CD14-positive monocyte (primary cell): ENCODE measurements at regions not wholly inside any gene's neighbourhood (a gene's known extent, or its start where the extent isn't known, plus 50 kb on each side); places are given as distances from the start of the nearest gene placed in this dataset.

Experiments used
- DNase-seq, 3 donors: peaks; one replicate each; pipeline ENCODE4 v3.0.0-alpha.2; 2011 to 2022
- H2AFZ ChIP-seq: 2 replicates; pipeline ENCODE4 v1.6.0; 2012; ENCODE audit warnings: mild to moderate bottlenecking, low read depth, low read length, inconsistent platforms; ENCODE audit not compliant: insufficient read depth, poor library complexity, severe bottlenecking
- H3K27ac ChIP-seq, 2 donors: 1 replicate in 1 of 2; 2 replicates in 1 of 2; pipeline ENCODE4 v1.5.1; 2012 to 2013; ENCODE audit warnings: low read length in 2 of 2, control low read depth in 1 of 2, inconsistent platforms in 1 of 2, low read depth in 1 of 2, mild to moderate bottlenecking in 1 of 2
- H3K27me3 ChIP-seq, 2 donors: one replicate each; pipeline versions ENCODE4 v1.6.0 to v1.6.1; 2011 to 2013; ENCODE audit warnings: low read length in 2 of 2; ENCODE audit not compliant: control insufficient read depth in 2 of 2, insufficient read depth in 2 of 2
- H3K36me3 ChIP-seq, 2 donors: replicated peaks in 1 of 2; 1 replicate in 1 of 2; 2 replicates in 1 of 2; pipeline versions ENCODE4 v1.5.1 to v1.6.1; 2012 to 2013; ENCODE audit warnings: low read length in 2 of 2, control low read depth in 1 of 2, inconsistent platforms in 1 of 2, mild to moderate bottlenecking in 1 of 2; ENCODE audit not compliant: insufficient read depth in 2 of 2, control insufficient read depth in 1 of 2
- H3K4me1 ChIP-seq, 2 donors: 1 replicate in 1 of 2; 2 replicates in 1 of 2; pipeline versions ENCODE4 v1.5.1 to v1.6.1; 2012 to 2013; ENCODE audit warnings: low read length in 2 of 2, control low read depth in 1 of 2, inconsistent platforms in 1 of 2, mild to moderate bottlenecking in 1 of 2, moderate library complexity in 1 of 2; ENCODE audit not compliant: insufficient read depth in 2 of 2, control insufficient read depth in 1 of 2
- H3K4me2 ChIP-seq: replicated peaks from 2 replicates; pipeline ENCODE3; 2012; ENCODE audit warnings: low read length, moderate library complexity, mild to moderate bottlenecking; ENCODE audit not compliant: poor library complexity, severe bottlenecking; ENCODE audit errors: extremely low read depth
- H3K4me3 ChIP-seq, 3 experiments: fragments of 200-600 bp in 1 of 3; sonication (generic) in 1 of 3; replicated peaks in 1 of 3; 1 replicate in 2 of 3; 2 replicates in 1 of 3; pipeline ENCODE4 v1.5.1; 2011 to 2013; ENCODE audit warnings: low read length in 3 of 3, mild to moderate bottlenecking in 3 of 3, control low read depth in 2 of 3, low read depth in 2 of 3, inconsistent platforms in 1 of 3, moderate library complexity in 1 of 3
- H3K79me2 ChIP-seq: 2 replicates; pipeline ENCODE4 v1.6.0; 2012; ENCODE audit warnings: mild to moderate bottlenecking, control low read depth, inconsistent platforms, low read length, moderate library complexity; ENCODE audit not compliant: insufficient read depth
- H3K9ac ChIP-seq: 2 replicates; pipeline ENCODE4 v1.6.0; 2017; ENCODE audit warnings: low read length, mild to moderate bottlenecking; ENCODE audit not compliant: insufficient read depth, poor library complexity, severe bottlenecking
- H3K9me3 ChIP-seq, 2 donors: replicated peaks in 1 of 2; 1 replicate in 1 of 2; 2 replicates in 1 of 2; pipeline versions ENCODE4 v1.5.1 to v1.6.1; 2012 to 2013; ENCODE audit warnings: low read length in 2 of 2, control low read depth in 1 of 2; ENCODE audit not compliant: control insufficient read depth in 1 of 2, insufficient read depth in 1 of 2
- H4K20me1 ChIP-seq: 2 replicates; pipeline ENCODE4 v1.6.0; 2012; ENCODE audit warnings: mild to moderate bottlenecking, low read length, control low read depth, moderate library complexity; ENCODE audit not compliant: insufficient read depth
- H3K27ac Mint-ChIP-seq, 7 donors: one replicate each; pipeline ENCODE4 v1.8.0; 2020; ENCODE audit warnings: mild to moderate bottlenecking in 7 of 7, mixed read lengths in 7 of 7, moderate library complexity in 6 of 7, inconsistent platforms in 2 of 7
- H3K27me3 Mint-ChIP-seq, 3 donors: one replicate each; pipeline ENCODE4 v1.8.0; 2021 to 2022; ENCODE audit warnings: low read depth in 3 of 3, mild to moderate bottlenecking in 3 of 3, mixed read lengths in 3 of 3, moderate library complexity in 3 of 3, inconsistent platforms in 1 of 3
- H3K36me3 Mint-ChIP-seq, 2 donors: one replicate each; pipeline ENCODE4 v1.8.0; 2020; ENCODE audit warnings: mixed read lengths in 2 of 2, inconsistent platforms in 1 of 2, mild to moderate bottlenecking in 1 of 2
- H3K4me1 Mint-ChIP-seq: one replicate; pipeline ENCODE4 v1.8.0; 2020; ENCODE audit warnings: mild to moderate bottlenecking, mixed read lengths
- H3K4me3 Mint-ChIP-seq, 2 donors: one replicate each; pipeline ENCODE4 v1.8.0; 2020; ENCODE audit warnings: mild to moderate bottlenecking in 2 of 2, mixed read lengths in 2 of 2, moderate library complexity in 1 of 2
- H3K9me3 Mint-ChIP-seq, 7 donors: one replicate each; pipeline ENCODE4 v1.8.0; 2020 to 2022; ENCODE audit warnings: mixed read lengths in 7 of 7, mild to moderate bottlenecking in 6 of 7, moderate library complexity in 6 of 7, inconsistent platforms in 2 of 7
- whole genome bisulfite sequencing: methylation state at CpG from one replicate; pipeline ENCODE4 v1.1.5; 2013; ENCODE audit warnings: missing lambda C conversion rate; ENCODE audit not compliant: insufficient coverage; 5-methylcytosine and 5-hydroxymethylcytosine counted together
- intact Hi-C, 2 donors: fragments of 100-400 bp; cut with micrococcal nuclease; formaldehyde crosslinking; loops; one replicate each; pipeline versions ENCODE4 v1.15.0 to v1.15.1; 2023
- TF ChIP-seq, protein P1 (sequence below): fragments of 200-600 bp; IDR thresholded peaks from one replicate; pipeline ENCODE4 v1.8.0; 2022; ENCODE audit warnings: antibody characterized with exemption, mild to moderate bottlenecking

DNA sequence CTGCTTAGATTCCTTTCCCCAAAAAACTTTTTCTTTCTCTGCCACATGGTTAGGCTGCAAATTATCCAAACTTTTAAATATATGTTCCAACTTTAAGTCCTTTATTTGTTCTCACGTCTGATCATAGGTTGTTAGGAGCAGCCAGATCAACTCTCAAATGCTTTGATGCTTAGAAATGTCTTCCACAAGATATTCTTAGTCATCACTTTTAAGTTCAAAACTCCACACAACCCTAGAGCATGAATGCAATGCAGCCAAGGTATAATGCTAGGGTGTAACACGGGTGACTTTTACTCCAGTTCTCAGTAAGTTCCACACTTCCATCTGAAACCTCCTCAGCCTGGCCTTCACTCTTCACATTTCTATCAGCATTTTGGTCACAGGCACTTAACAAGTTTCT lies 987.5 kb downstream of the DCDC2C start:
- Mint-ChIP-seq H3K36me3 (no peaks in the 10 kb centered on the region), H3K27me3 (peaks cover 0 to 2% (median 0%) of the 10 kb centered on the region in 3 donors), H3K4me3 (no peak overlapping the region), H3K4me1 (no peaks in the 10 kb centered on the region), H3K27ac (no peak overlapping the region), H3K9me3 (peaks cover 0 to 6% (median 2%) of the 10 kb centered on the region in 7 donors)
- Histone ChIP-seq H3K27me3 (no peaks in the 10 kb centered on the region), H2AFZ (no peak overlapping the region), H3K4me2 (no peak overlapping the region), H4K20me1 (no peaks in the 10 kb centered on the region), H3K36me3 (no peaks in the 10 kb centered on the region), H3K9me3 (peaks cover 4 to 7% of the 10 kb centered on the region in 2 donors), H3K4me1 (no peaks in the 10 kb centered on the region), H3K4me3 (no peak overlapping the region), H3K79me2 (no peaks in the 10 kb centered on the region), H3K27ac (no peak overlapping the region), H3K9ac (no peak overlapping the region)
- intact Hi-C loops = no loop called here
- 92% methylated on average over 1 of the region's 2 CpGs for WGBS
- TF ChIP-seq, protein P1, sequence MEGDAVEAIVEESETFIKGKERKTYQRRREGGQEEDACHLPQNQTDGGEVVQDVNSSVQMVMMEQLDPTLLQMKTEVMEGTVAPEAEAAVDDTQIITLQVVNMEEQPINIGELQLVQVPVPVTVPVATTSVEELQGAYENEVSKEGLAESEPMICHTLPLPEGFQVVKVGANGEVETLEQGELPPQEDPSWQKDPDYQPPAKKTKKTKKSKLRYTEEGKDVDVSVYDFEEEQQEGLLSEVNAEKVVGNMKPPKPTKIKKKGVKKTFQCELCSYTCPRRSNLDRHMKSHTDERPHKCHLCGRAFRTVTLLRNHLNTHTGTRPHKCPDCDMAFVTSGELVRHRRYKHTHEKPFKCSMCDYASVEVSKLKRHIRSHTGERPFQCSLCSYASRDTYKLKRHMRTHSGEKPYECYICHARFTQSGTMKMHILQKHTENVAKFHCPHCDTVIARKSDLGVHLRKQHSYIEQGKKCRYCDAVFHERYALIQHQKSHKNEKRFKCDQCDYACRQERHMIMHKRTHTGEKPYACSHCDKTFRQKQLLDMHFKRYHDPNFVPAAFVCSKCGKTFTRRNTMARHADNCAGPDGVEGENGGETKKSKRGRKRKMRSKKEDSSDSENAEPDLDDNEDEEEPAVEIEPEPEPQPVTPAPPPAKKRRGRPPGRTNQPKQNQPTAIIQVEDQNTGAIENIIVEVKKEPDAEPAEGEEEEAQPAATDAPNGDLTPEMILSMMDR = no peak
- DNase-seq = no peak

DNA sequence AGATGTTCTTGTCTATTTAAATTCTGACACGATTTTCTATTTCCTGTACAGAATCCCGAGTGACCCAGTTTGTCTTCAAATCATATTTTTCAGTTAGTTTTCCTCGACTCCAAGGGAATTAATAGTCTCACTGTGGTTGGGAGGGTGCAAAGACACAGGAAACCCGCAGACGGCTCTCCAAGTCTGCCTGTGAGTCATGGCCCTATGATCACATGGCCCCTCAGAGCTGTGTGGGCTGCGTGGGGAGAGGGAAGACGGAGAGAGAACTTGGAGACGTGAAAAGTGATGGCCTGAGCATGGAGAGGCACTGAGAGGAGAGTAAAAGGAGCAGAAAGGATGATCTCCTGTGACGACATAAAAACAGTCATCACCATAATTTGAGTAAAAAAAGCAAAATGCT lies 989.9 kb downstream of the DCDC2C start:
- 72% methylated on average over 4 of the region's 9 CpGs for WGBS
- Mint-ChIP-seq H3K36me3 (no peaks in the 10 kb centered on the region), H3K4me1 (no peaks in the 10 kb centered on the region), H3K27ac (no peak overlapping the region), H3K4me3 (no peak overlapping the region), H3K9me3 (peaks cover 0 to 6% (median 2%) of the 10 kb centered on the region in 7 donors), H3K27me3 (no peaks in the 10 kb centered on the region)
- Histone ChIP-seq H3K9ac (no peak overlapping the region), H3K4me1 (no peaks in the 10 kb centered on the region), H3K9me3 (peaks cover 4 to 7% of the 10 kb centered on the region in 2 donors), H4K20me1 (no peaks in the 10 kb centered on the region), H2AFZ (no peak overlapping the region), H3K36me3 (no peaks in the 10 kb centered on the region), H3K27me3 (no peaks in the 10 kb centered on the region), H3K4me2 (no peak overlapping the region), H3K79me2 (no peaks in the 10 kb centered on the region), H3K27ac (no peak overlapping the region), H3K4me3 (no peak overlapping the region)
- no peak for DNase-seq
- intact Hi-C loops = no loop called here
- TF ChIP-seq, protein P1 = no peak
